ENCODE measurements at regions not wholly inside any gene's neighbourhood (a gene's known extent, or its start where the extent isn't known, plus 50 kb on each side); places are given as distances from the start of the nearest gene placed in this dataset.

GRCh38 chr20:50293284-50294139 lies 102.9 kb downstream of the CEBPB start:
- DNase-seq (ENCODE audit: low spot score, unreplicated experiment), result no peak
- H3K27me3 Mint-ChIP-seq, result peaks cover 3% of the 10 kb centered on the region
- H3K27ac Mint-ChIP-seq, result peak overlapping the region; percentile 39
- H3K36me3 Mint-ChIP-seq (ENCODE audit: insufficient read depth), result no peaks in the 10 kb centered on the region
- TF ChIP-seq CTCF (IDR thresholded peaks at IDR 0.05; ENCODE audit: unreplicated experiment), result no peak
- H3K4me1 Mint-ChIP-seq (ENCODE audit: low read depth), result no peaks in the 10 kb centered on the region
- no peaks in the 10 kb centered on the region for H3K9me3 Mint-ChIP-seq (ENCODE audit: low read depth)
- no peak overlapping the region for H3K4me3 Mint-ChIP-seq (ENCODE audit: low read depth)

- peaks cover 3% of the 10 kb centered on the region for H3K27me3 Mint-ChIP-seq
- TF ChIP-seq CTCF (IDR thresholded peaks at IDR 0.05; ENCODE audit: unreplicated experiment), result no peak
- no peak overlapping the region for H3K4me3 Mint-ChIP-seq (ENCODE audit: low read depth)
- no peak for DNase-seq (ENCODE audit: low spot score, unreplicated experiment)
- H3K27ac Mint-ChIP-seq, result peak overlapping the region; percentile 39
- no peaks in the 10 kb centered on the region for H3K9me3 Mint-ChIP-seq (ENCODE audit: low read depth)
- no peaks in the 10 kb centered on the region for H3K4me1 Mint-ChIP-seq (ENCODE audit: low read depth)
- no peaks in the 10 kb centered on the region for H3K36me3 Mint-ChIP-seq (ENCODE audit: insufficient read depth)
Measured at GRCh38 chr20:50294164-50295088, 103.8 kb downstream of the CEBPB start.

- H3K27me3 Mint-ChIP-seq, result peaks cover 2% of the 10 kb centered on the region
- H3K4me1 Mint-ChIP-seq (ENCODE audit: low read depth), result no peaks in the 10 kb centered on the region
- no peaks in the 10 kb centered on the region for H3K36me3 Mint-ChIP-seq (ENCODE audit: insufficient read depth)
- TF ChIP-seq CTCF (IDR thresholded peaks at IDR 0.05; ENCODE audit: unreplicated experiment), result no peak
- H3K9me3 Mint-ChIP-seq (ENCODE audit: low read depth), result no peaks in the 10 kb centered on the region
- no peak overlapping the region for H3K27ac Mint-ChIP-seq
- no peak overlapping the region for H3K4me3 Mint-ChIP-seq (ENCODE audit: low read depth)
- DNase-seq (ENCODE audit: low spot score, unreplicated experiment), result no peak
Measured at GRCh38 chr20:50295345-50295744, 104.7 kb downstream of the CEBPB start.

- Mint-ChIP-seq H3K36me3 (ENCODE audit: insufficient read depth) (no peaks in the 10 kb centered on the region), H3K9me3 (ENCODE audit: low read depth) (no peaks in the 10 kb centered on the region), H3K4me1 (ENCODE audit: low read depth) (no peaks in the 10 kb centered on the region), H3K27ac (no peak overlapping the region), H3K27me3 (peaks cover 5% of the 10 kb centered on the region), H3K4me3 (ENCODE audit: low read depth) (no peak overlapping the region)
- no peak for DNase-seq (ENCODE audit: low spot score, unreplicated experiment)
- no peak for TF ChIP-seq CTCF (IDR thresholded peaks at IDR 0.05; ENCODE audit: unreplicated experiment)
Measured at GRCh38 chr20:50295762-50296449, 105.3 kb downstream of the CEBPB start.

All from progenitor cell of endocrine pancreas (in vitro differentiated cells).